WTC11 (cell line): ENCODE measurements at regions not wholly inside any gene's neighbourhood (a gene's known extent, or its start where the extent isn't known, plus 50 kb on each side); places are given as distances from the start of the nearest gene placed in this dataset.

Experiments used
- ATAC-seq: fragments of 200-7000 bp; cut with Tn5 transposase; 2 replicates; pipeline ENCODE4 v1.10.0; 2021; ENCODE audit warnings: mild to moderate bottlenecking, moderate library complexity
- CTCF ChIA-PET: fragments of 300-600 bp; sonication (Branson Sonifier 250); formaldehyde crosslinking; loops from one replicate; lab custom pipeline; 2021; ENCODE audit warnings: antibody characterized with exemption; lab: Charles Lee
- POLR2A ChIA-PET: fragments of 350-600 bp; sonication (Branson Sonifier 250); formaldehyde crosslinking; loops from one replicate; lab custom pipeline; 2021; ENCODE audit warnings: antibody characterized with exemption; lab: Charles Lee
- DNase-seq: peaks from one replicate; pipeline ENCODE4 v3.0.0; 2021; ENCODE audit warnings: low spot score
- H3K27ac Mint-ChIP-seq: 2 replicates; pipeline ENCODE4 v1.8.0; 2021; ENCODE audit warnings: mixed read lengths
- H3K27me3 Mint-ChIP-seq: 2 replicates; pipeline ENCODE4 v1.8.0; 2021; ENCODE audit warnings: low read depth, mild to moderate bottlenecking, moderate library complexity, mixed read lengths
- H3K36me3 Mint-ChIP-seq: 2 replicates; pipeline ENCODE4 v1.8.0; 2021; ENCODE audit warnings: mixed read lengths
- H3K4me1 Mint-ChIP-seq: 2 replicates; pipeline ENCODE4 v1.8.0; 2022; ENCODE audit warnings: mixed read lengths
- H3K4me3 Mint-ChIP-seq: 2 replicates; pipeline ENCODE4 v1.8.0; 2021; ENCODE audit warnings: mild to moderate bottlenecking, moderate library complexity, mixed read lengths
- H3K9me3 Mint-ChIP-seq: 2 replicates; pipeline ENCODE4 v1.8.0; 2021; ENCODE audit warnings: mixed read lengths
- CREB1 ChIP-seq: sonication (generic); formaldehyde crosslinking; IDR thresholded peaks from 2 replicates; pipeline ENCODE4 v1.8.0; 2023; ENCODE audit warnings: mild to moderate bottlenecking, missing genetic modification reagents
- FOXJ3 ChIP-seq: sonication (generic); formaldehyde crosslinking; IDR thresholded peaks from 2 replicates; pipeline ENCODE4 v1.9.0; 2021; ENCODE audit warnings: missing genetic modification reagents, mild to moderate bottlenecking, borderline replicate concordance
- FOXK1 ChIP-seq: sonication (generic); formaldehyde crosslinking; IDR thresholded peaks from 2 replicates; pipeline ENCODE4 v1.8.0; 2022; ENCODE audit warnings: mild to moderate bottlenecking, moderate library complexity, missing genetic modification reagents
- FOXP1 ChIP-seq: sonication (generic); formaldehyde crosslinking; IDR thresholded peaks from 2 replicates; pipeline ENCODE4 v1.8.0; 2022; ENCODE audit warnings: missing genetic modification reagents, mild to moderate bottlenecking, moderate library complexity, borderline replicate concordance
- GRHL2 ChIP-seq: fragments of 250-450 bp; sonication (Bioruptor Pico); IDR thresholded peaks from 2 replicates; pipeline ENCODE4 v1.8.0; 2022; ENCODE audit warnings: mild to moderate bottlenecking, moderate library complexity; ENCODE audit not compliant: insufficient replicate concordance, severe bottlenecking
- JAZF1 ChIP-seq: fragments of 250-450 bp; sonication (Bioruptor Pico); IDR thresholded peaks from 2 replicates; pipeline ENCODE4 v1.9.0; 2021; ENCODE audit warnings: moderate library complexity, mild to moderate bottlenecking, inconsistent platforms
- MXD4 ChIP-seq: fragments of 250-450 bp; sonication (Bioruptor Pico); IDR thresholded peaks from 2 replicates; pipeline ENCODE4 v1.8.0; 2021; ENCODE audit warnings: mild to moderate bottlenecking, moderate library complexity, borderline replicate concordance
- OVOL2 ChIP-seq: fragments of 250-450 bp; sonication (Bioruptor Pico); IDR thresholded peaks from 2 replicates; pipeline ENCODE4 v1.9.0; 2021; ENCODE audit warnings: mild to moderate bottlenecking, borderline replicate concordance
- PRRX2 ChIP-seq: fragments of 250-450 bp; sonication (Bioruptor Pico); IDR thresholded peaks from 2 replicates; pipeline ENCODE4 v1.8.0; 2021; ENCODE audit warnings: mild to moderate bottlenecking
- SMAD4 ChIP-seq: sonication (generic); formaldehyde crosslinking; IDR thresholded peaks from 2 replicates; pipeline ENCODE4 v1.8.0; 2022; ENCODE audit warnings: mild to moderate bottlenecking, missing genetic modification reagents
- SP1 ChIP-seq: sonication (generic); formaldehyde crosslinking; conservative IDR thresholded peaks from 2 replicates; pipeline ENCODE4 v1.8.1; 2022; ENCODE audit warnings: missing genetic modification reagents
- ZNF121 ChIP-seq: sonication (generic); formaldehyde crosslinking; IDR thresholded peaks from 2 replicates; pipeline ENCODE4 v1.8.0; 2023; ENCODE audit warnings: missing genetic modification reagents
- ZNF138 ChIP-seq: sonication (generic); formaldehyde crosslinking; conservative IDR thresholded peaks from 2 replicates; pipeline ENCODE4 v1.8.1; 2022; ENCODE audit warnings: mild to moderate bottlenecking, moderate library complexity, missing genetic modification reagents
- ZNF232 ChIP-seq: sonication (generic); formaldehyde crosslinking; IDR thresholded peaks from 2 replicates; pipeline ENCODE4 v1.8.0; 2022; ENCODE audit warnings: mild to moderate bottlenecking, missing genetic modification reagents
- ZNF263 ChIP-seq: sonication (generic); formaldehyde crosslinking; IDR thresholded peaks from 2 replicates; pipeline ENCODE4 v1.8.1; 2022; ENCODE audit warnings: low read depth, mild to moderate bottlenecking, moderate library complexity, missing genetic modification reagents
- ZNF396 ChIP-seq: fragments of 250-450 bp; sonication (Bioruptor Pico); IDR thresholded peaks from 2 replicates; pipeline ENCODE4 v1.8.0; 2021; ENCODE audit warnings: mild to moderate bottlenecking, moderate library complexity, borderline replicate concordance
- TF ChIP-seq, protein P1 (sequence below): sonication (generic); formaldehyde crosslinking; IDR thresholded peaks from 2 replicates; pipeline ENCODE4 v1.8.1; 2023; ENCODE audit warnings: mild to moderate bottlenecking, missing genetic modification reagents, moderate library complexity
- TF ChIP-seq, protein P2 (sequence below): sonication (generic); formaldehyde crosslinking; conservative IDR thresholded peaks from 2 replicates; pipeline ENCODE4 v1.8.1; 2022; ENCODE audit warnings: mild to moderate bottlenecking, missing genetic modification reagents
- TF ChIP-seq, protein P3 (sequence below): sonication (generic); formaldehyde crosslinking; IDR thresholded peaks from 2 replicates; pipeline ENCODE4 v1.8.1; 2022; ENCODE audit warnings: mild to moderate bottlenecking, missing genetic modification reagents, moderate library complexity, borderline replicate concordance
- TF ChIP-seq, protein P4 (sequence below): fragments of 250-450 bp; sonication (Bioruptor Pico); IDR thresholded peaks from 2 replicates; pipeline ENCODE4 v1.8.0; 2021; ENCODE audit warnings: mild to moderate bottlenecking
- TF ChIP-seq, protein P5 (sequence below): sonication (generic); formaldehyde crosslinking; IDR thresholded peaks from 2 replicates; pipeline ENCODE4 v1.8.0; 2023; ENCODE audit warnings: missing genetic modification reagents
- TF ChIP-seq, protein P6 (sequence below): sonication (generic); formaldehyde crosslinking; IDR thresholded peaks from 2 replicates; pipeline ENCODE4 v1.8.0; 2022; ENCODE audit warnings: mild to moderate bottlenecking, missing genetic modification reagents
- TF ChIP-seq, protein P7 (sequence below): fragments of 250-450 bp; sonication (Bioruptor Pico); conservative IDR thresholded peaks from 2 replicates; pipeline ENCODE4 v1.9.0; 2021; ENCODE audit warnings: mild to moderate bottlenecking

DNA sequence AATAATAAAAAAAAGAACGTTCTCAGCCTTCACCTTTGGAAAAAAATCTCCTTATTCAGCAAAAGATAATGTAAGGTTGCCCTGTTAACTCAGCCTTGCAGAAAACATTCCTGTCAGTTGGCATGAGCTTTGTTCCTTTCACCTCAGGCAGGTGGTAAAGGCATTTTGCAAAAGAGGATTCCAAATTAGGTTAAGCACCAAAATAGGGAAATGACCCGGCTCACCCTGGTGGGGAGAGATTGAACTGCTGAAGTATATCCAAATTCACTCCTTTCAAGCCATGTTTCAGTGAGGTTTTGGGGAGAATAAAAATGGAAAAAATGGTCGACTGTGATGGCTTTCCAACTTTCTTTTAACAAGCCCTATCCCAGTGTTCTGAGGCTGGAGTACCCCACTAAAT lies 1988.8 kb upstream of the PIK3C3 start:
- H3K27me3 Mint-ChIP-seq = no peaks in the 10 kb centered on the region
- ChIA-PET CTCF (interaction anchor here (0.6 to 1.4 kb wide), 6 partner anchors 13 to 179 kb away, joined by 3 to 4 read pairs (median 3); no protein-coding TSS in a partner anchor), POLR2A (no interaction called here)
- peak; percentile 83 for ATAC-seq
- no peak for TF ChIP-seq ZNF138 (CRISPR knock-in tag)
- TF ChIP-seq PRRX2 (CRISPR knock-in tag) = no peak
- no peak for TF ChIP-seq MXD4 (CRISPR knock-in tag)
- TF ChIP-seq FOXP1 (CRISPR knock-in tag) = no peak
- TF ChIP-seq GRHL2 (CRISPR knock-in tag) = no peak
- TF ChIP-seq, protein P1, sequence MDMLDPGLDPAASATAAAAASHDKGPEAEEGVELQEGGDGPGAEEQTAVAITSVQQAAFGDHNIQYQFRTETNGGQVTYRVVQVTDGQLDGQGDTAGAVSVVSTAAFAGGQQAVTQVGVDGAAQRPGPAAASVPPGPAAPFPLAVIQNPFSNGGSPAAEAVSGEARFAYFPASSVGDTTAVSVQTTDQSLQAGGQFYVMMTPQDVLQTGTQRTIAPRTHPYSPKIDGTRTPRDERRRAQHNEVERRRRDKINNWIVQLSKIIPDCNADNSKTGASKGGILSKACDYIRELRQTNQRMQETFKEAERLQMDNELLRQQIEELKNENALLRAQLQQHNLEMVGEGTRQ (CRISPR knock-in tag) = no peak
- TF ChIP-seq SP1 = no peak
- TF ChIP-seq, protein P2, sequence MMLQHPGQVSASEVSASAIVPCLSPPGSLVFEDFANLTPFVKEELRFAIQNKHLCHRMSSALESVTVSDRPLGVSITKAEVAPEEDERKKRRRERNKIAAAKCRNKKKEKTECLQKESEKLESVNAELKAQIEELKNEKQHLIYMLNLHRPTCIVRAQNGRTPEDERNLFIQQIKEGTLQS (CRISPR knock-in tag) = no peak
- no peak for TF ChIP-seq OVOL2 (CRISPR knock-in tag)
- no peak for TF ChIP-seq ZNF263 (CRISPR knock-in tag)
- TF ChIP-seq, protein P3, sequence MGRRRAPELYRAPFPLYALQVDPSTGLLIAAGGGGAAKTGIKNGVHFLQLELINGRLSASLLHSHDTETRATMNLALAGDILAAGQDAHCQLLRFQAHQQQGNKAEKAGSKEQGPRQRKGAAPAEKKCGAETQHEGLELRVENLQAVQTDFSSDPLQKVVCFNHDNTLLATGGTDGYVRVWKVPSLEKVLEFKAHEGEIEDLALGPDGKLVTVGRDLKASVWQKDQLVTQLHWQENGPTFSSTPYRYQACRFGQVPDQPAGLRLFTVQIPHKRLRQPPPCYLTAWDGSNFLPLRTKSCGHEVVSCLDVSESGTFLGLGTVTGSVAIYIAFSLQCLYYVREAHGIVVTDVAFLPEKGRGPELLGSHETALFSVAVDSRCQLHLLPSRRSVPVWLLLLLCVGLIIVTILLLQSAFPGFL (CRISPR knock-in tag) = no peak
- no peak overlapping the region for H3K4me3 Mint-ChIP-seq
- H3K36me3 Mint-ChIP-seq = peaks cover 3% of the 10 kb centered on the region
- peaks cover 3% of the 10 kb centered on the region for H3K9me3 Mint-ChIP-seq
- peaks cover 23% of the 10 kb centered on the region for H3K4me1 Mint-ChIP-seq
- peak; percentile 41 for DNase-seq
- H3K27ac Mint-ChIP-seq = no peak overlapping the region

DNA sequence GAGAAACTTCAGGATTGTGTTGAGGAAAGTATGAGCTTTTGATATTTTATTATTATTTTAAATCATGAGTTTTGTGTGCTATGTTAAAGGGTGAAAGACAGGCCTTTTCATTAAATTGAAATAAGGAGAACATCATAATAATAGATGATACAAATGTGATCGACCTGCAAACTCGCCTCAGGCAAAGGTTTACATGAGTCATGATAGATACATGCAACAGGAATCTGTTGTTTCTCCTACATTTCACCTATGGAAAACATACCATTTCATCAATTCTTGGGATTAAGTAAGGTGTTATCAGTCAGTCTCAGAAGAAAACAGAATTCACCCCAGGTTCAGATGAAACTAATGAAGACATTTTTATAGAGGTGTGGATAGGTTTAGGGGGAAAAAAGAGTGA lies 1992.5 kb upstream of the PIK3C3 start:
- POLR2A ChIA-PET = no interaction called here
- no peaks in the 10 kb centered on the region for H3K27me3 Mint-ChIP-seq
- H3K27ac Mint-ChIP-seq = no peak overlapping the region
- no peak for TF ChIP-seq FOXJ3 (CRISPR knock-in tag)
- ATAC-seq = no peak
- CTCF ChIA-PET = no interaction called here
- H3K4me1 Mint-ChIP-seq = peaks cover 15% of the 10 kb centered on the region
- H3K9me3 Mint-ChIP-seq = no peaks in the 10 kb centered on the region
- no peaks in the 10 kb centered on the region for H3K36me3 Mint-ChIP-seq
- no peak overlapping the region for H3K4me3 Mint-ChIP-seq
- DNase-seq = no peak

DNA sequence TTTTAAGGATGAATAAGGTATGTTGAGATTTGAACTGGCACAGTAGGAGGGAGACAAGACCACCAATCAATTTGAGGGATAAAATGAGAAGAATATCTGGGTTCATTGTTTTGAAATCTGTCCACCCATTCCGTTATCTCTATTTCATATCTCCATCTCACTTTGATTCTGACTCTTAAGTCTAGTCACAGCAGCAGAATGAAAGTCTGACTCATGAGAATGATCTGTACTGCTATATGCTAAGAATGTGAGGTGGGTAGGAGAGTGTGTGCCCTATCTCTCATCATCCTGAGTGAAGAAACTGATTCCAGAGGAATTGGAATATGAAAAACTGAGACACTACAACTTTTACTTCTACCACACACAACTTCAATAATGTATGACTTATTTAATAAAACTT lies 1994.5 kb upstream of the PIK3C3 start:
- POLR2A ChIA-PET = no interaction called here
- TF ChIP-seq, protein P4, sequence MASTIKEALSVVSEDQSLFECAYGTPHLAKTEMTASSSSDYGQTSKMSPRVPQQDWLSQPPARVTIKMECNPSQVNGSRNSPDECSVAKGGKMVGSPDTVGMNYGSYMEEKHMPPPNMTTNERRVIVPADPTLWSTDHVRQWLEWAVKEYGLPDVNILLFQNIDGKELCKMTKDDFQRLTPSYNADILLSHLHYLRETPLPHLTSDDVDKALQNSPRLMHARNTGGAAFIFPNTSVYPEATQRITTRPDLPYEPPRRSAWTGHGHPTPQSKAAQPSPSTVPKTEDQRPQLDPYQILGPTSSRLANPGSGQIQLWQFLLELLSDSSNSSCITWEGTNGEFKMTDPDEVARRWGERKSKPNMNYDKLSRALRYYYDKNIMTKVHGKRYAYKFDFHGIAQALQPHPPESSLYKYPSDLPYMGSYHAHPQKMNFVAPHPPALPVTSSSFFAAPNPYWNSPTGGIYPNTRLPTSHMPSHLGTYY (CRISPR knock-in tag) = no peak
- TF ChIP-seq, protein P5, sequence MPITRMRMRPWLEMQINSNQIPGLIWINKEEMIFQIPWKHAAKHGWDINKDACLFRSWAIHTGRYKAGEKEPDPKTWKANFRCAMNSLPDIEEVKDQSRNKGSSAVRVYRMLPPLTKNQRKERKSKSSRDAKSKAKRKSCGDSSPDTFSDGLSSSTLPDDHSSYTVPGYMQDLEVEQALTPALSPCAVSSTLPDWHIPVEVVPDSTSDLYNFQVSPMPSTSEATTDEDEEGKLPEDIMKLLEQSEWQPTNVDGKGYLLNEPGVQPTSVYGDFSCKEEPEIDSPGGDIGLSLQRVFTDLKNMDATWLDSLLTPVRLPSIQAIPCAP (CRISPR knock-in tag) = no peak
- no peak for TF ChIP-seq CREB1
- no peak for TF ChIP-seq JAZF1
- no peak for TF ChIP-seq FOXK1
- TF ChIP-seq ZNF232 = no peak
- TF ChIP-seq, protein P6, sequence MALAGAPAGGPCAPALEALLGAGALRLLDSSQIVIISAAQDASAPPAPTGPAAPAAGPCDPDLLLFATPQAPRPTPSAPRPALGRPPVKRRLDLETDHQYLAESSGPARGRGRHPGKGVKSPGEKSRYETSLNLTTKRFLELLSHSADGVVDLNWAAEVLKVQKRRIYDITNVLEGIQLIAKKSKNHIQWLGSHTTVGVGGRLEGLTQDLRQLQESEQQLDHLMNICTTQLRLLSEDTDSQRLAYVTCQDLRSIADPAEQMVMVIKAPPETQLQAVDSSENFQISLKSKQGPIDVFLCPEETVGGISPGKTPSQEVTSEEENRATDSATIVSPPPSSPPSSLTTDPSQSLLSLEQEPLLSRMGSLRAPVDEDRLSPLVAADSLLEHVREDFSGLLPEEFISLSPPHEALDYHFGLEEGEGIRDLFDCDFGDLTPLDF (CRISPR knock-in tag) = no peak
- TF ChIP-seq SMAD4 = no peak
- TF ChIP-seq OVOL2 (CRISPR knock-in tag) = no peak
- TF ChIP-seq ZNF121 (CRISPR knock-in tag) = no peak
- TF ChIP-seq MXD4 (CRISPR knock-in tag) = no peak
- no peak for TF ChIP-seq ZNF396 (CRISPR knock-in tag)
- TF ChIP-seq, protein P7, sequence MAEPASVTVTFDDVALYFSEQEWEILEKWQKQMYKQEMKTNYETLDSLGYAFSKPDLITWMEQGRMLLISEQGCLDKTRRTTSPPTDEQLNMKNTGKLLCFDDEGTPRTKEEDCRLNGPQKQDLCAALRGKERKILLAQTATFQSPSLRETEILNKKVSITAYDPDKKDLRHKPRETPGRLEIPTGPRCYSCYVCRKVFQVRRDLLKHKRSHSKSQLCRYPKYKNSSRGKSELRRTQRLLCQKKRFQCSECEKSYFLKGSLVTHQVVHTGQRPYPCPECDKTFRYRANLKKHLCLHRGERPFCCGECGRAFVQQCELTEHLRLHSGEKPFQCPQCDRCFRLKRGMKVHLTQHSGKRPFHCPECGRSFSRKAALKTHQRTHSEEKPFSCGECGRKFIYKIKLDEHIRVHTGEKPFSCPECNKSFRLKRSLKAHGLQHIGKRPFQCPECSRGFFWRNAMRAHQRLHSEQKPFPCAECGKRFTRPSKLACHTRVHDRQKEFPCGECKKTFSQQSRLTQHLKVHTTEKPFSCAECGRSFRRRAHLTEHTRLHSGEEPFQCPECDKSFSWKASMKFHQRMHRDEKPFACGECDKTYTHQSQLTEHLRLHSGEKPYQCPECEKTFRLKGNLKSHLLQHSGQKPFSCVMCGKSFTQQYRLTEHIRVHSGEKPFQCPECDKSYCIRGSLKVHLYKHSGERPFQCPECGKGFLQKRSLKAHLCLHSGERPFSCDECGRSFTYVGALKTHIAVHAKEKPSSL (CRISPR knock-in tag) = no peak
- TF ChIP-seq GRHL2 (CRISPR knock-in tag) = no peak

More for the DNA sequence above, 1994.5 kb upstream of the PIK3C3 start:
- no peak overlapping the region for H3K4me3 Mint-ChIP-seq
- no peak overlapping the region for H3K27ac Mint-ChIP-seq
- H3K27me3 Mint-ChIP-seq = no peaks in the 10 kb centered on the region
- DNase-seq (no peak), ATAC-seq (no peak)
- CTCF ChIA-PET = no interaction called here
- peaks cover 12% of the 10 kb centered on the region for H3K9me3 Mint-ChIP-seq
- H3K36me3 Mint-ChIP-seq = no peaks in the 10 kb centered on the region
- H3K4me1 Mint-ChIP-seq = peaks cover 13% of the 10 kb centered on the region
